ENCODE measurements at regions not wholly inside any gene's neighbourhood (a gene's known extent, or its start where the extent isn't known, plus 50 kb on each side); places are given as distances from the start of the nearest gene placed in this dataset.

GRCh38 chr22:48316257-48317250 lies 1511.1 kb downstream of the BRD1 start:
- no peak for TF ChIP-seq ZBTB26 (tag by site-specific recombination; optimal IDR thresholded peaks at IDR 0.05)
- no peak for TF ChIP-seq ZNF23 (tag by site-specific recombination; IDR thresholded peaks at IDR 0.05; ENCODE audit: borderline replicate concordance)
- no peak for TF ChIP-seq PATZ1 (tag by site-specific recombination; IDR thresholded peaks at IDR 0.05)
- no peak for TF ChIP-seq YY1 (tag by site-specific recombination; IDR thresholded peaks at IDR 0.05)
- no peak for TF ChIP-seq CTCF (tag by site-specific recombination; IDR thresholded peaks at IDR 0.05)
- TF ChIP-seq ZBTB44 (tag by site-specific recombination; IDR thresholded peaks at IDR 0.05), result no peak
- TF ChIP-seq ZNF624 (tag by site-specific recombination; IDR thresholded peaks at IDR 0.05), result no peak
- no peak for TF ChIP-seq KLF10 (tag by site-specific recombination; IDR thresholded peaks at IDR 0.05)
- TF ChIP-seq ZBTB49 (tag by site-specific recombination; IDR thresholded peaks at IDR 0.05; ENCODE audit: low read depth), result no peak
